ENCODE measurements at regions not wholly inside any gene's neighbourhood (a gene's known extent, or its start where the extent isn't known, plus 50 kb on each side); places are given as distances from the start of the nearest gene placed in this dataset.

GRCh38 chr4:183017962-183018361 lies 81.1 kb upstream of the WWC2 start:
- TF ChIP-seq CTCF (IDR thresholded peaks at IDR 0.05), result no peak
- TF ChIP-seq POLR2AphosphoS5 (IDR thresholded peaks at IDR 0.05; ENCODE audit: low read depth, low read length), result no peak
- TF ChIP-seq TCF7L2 (IDR thresholded peaks at IDR 0.05; ENCODE audit: low read depth, low read length), result no peak
- no peak for TF ChIP-seq SIN3A (IDR thresholded peaks at IDR 0.05; ENCODE audit: borderline replicate concordance, insufficient read depth, low read depth, low read length)
- no peak for TF ChIP-seq REST (IDR thresholded peaks at IDR 0.05; ENCODE audit: insufficient read depth in 1 of 2, low read depth in 2 of 2, low read length in 1 of 2)
